DND-41 (cell line): ENCODE measurements at regions not wholly inside any gene's neighbourhood (a gene's known extent, or its start where the extent isn't known, plus 50 kb on each side); places are given as distances from the start of the nearest gene placed in this dataset.

Source experiments
- EZH2 ChIP-seq: IDR thresholded peaks from 3 replicates; pipeline ENCODE4 v1.6.1; 2012; ENCODE audit warnings: borderline replicate concordance, low read depth, mild to moderate bottlenecking, moderate library complexity, low read length, inconsistent platforms; ENCODE audit not compliant: severe bottlenecking
- TF ChIP-seq, protein P1 (sequence below): IDR thresholded peaks from 2 replicates; pipeline ENCODE4 v1.5.1; 2012; ENCODE audit warnings: borderline replicate concordance, low read length, moderate library complexity, mild to moderate bottlenecking; ENCODE audit not compliant: poor library complexity, severe bottlenecking; ENCODE audit errors: extremely low read depth

DNA sequence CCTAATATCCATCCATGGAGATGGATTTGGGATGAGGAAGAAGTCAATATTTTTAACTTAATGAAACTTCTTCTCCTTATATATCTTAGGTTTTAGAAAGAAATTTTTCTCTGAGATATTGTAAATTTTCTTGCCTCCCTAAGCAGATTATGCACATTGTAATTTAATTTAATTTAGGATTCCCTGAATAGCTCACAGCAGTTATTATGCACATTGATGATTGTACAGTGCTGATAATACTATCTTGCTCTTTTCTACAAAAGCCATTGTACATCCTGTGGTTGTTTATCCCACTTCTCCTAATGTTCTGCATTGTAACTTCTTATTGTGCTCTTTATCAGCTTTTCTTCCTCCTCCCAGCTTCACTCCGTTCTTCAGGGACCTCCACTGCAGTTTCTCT lies 410.4 kb upstream of the WWC1 start:
- TF ChIP-seq, protein P1, sequence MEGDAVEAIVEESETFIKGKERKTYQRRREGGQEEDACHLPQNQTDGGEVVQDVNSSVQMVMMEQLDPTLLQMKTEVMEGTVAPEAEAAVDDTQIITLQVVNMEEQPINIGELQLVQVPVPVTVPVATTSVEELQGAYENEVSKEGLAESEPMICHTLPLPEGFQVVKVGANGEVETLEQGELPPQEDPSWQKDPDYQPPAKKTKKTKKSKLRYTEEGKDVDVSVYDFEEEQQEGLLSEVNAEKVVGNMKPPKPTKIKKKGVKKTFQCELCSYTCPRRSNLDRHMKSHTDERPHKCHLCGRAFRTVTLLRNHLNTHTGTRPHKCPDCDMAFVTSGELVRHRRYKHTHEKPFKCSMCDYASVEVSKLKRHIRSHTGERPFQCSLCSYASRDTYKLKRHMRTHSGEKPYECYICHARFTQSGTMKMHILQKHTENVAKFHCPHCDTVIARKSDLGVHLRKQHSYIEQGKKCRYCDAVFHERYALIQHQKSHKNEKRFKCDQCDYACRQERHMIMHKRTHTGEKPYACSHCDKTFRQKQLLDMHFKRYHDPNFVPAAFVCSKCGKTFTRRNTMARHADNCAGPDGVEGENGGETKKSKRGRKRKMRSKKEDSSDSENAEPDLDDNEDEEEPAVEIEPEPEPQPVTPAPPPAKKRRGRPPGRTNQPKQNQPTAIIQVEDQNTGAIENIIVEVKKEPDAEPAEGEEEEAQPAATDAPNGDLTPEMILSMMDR: no peak
- no peak for TF ChIP-seq EZH2
